Fibroblast of skin of left quadriceps (primary cell): ENCODE measurements at regions not wholly inside any gene's neighbourhood (a gene's known extent, or its start where the extent isn't known, plus 50 kb on each side); places are given as distances from the start of the nearest gene placed in this dataset.

Experiments
- DNase-seq, 2 experiments: peaks; one replicate each; pipeline ENCODE4 v3.0.0-alpha.2; 2013; ENCODE audit warnings: low read depth in 2 of 2

DNA sequence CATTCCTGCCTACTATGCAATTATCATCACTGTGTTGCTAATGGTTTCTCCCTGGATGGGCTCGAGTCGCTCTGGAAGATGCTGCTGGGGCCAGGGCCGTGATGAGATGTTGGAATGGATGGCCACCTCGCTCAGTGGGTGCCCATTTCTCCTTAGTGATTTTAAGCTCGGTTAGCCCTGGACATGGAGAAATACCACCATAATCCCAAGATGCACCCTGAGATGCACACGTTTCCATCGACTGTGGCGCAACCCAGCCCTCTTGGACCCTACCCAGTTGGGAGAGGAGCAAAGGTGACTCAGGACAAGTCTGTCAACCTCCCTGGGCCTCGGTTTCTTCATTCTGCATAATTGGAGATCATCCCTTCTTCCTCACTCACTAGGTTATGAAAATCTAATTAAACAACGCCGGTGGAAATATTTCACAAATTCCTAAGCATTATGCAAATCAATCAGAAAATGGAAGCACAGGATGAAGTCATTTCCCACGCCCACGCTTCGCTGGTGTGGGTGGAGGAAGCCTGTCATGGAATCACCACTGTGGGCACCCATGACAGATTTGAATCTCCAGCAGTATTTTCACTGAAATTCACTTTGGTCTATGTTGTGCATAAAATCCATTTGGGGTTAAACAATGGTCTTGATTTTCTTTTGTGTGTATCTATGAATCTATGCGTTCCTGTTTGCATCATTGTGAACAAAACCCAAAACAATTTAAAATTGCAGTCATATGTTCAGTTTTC lies 195.2 kb downstream of the AXIN2 start:
- DNase-seq = no peak

GRCh38 chr17:65365169-65365568 lies 196.3 kb downstream of the AXIN2 start:
- DNase-seq = no peak

DNA sequence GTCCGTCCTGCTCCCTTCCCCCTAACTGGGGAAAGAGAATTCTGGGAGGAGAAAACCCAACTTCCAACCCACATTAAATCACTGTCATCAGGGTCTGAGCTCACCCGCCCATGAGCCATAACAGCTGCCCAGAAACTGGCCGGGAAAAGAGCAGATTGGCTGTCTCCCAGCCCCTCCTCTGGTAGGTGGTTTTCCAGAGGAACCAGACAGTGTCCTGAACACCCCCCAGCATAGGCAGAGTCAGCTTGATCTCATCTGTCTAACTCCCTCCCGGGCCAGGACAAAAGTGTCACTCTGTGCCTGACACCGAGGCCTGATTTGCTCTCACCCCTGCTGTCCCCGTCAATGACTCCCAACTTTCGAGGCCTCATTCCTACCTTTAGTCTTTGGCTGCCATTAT lies 197.0 kb downstream of the AXIN2 start:
- DNase-seq = no peak

GRCh38 chr17:65362826-65363225 lies 198.6 kb downstream of the AXIN2 start:
- DNase-seq = no peak

DNA sequence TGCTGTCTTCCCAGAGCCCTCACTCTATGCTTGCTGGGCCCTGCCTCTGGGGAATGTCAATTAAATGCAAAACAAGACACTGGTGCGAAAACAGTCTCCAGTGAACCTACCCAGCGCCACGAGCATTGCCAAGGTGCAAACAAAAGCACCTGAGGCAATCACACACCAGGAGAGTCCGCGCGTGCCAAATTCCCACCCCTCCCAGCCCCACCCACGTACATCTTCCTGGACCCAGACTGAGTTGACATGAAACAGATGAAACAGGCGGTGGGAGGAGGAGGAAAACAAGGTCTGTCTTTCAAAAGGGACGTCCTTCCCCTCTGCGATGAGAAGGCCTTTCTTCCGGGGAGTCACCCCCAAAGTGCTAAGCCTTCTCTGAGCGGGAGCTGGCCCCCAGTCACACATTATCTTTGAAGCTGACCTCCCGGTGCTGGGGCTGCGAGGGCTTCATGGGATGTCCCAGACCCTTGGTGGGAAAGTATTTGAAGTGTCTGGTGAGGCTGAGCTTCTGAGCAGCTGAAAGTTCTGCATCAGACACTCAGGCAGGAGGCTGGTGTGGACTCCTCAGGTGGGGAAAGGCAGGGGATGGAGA lies 200.4 kb downstream of the AXIN2 start:
- DNase-seq = no peak

- peak; percentile 44 to 49 for DNase-seq
Measured at GRCh38 chr17:65359016-65359415, 202.4 kb downstream of the AXIN2 start.

GRCh38 chr17:65356536-65356935 lies 204.9 kb downstream of the AXIN2 start:
- no peak for DNase-seq

DNA sequence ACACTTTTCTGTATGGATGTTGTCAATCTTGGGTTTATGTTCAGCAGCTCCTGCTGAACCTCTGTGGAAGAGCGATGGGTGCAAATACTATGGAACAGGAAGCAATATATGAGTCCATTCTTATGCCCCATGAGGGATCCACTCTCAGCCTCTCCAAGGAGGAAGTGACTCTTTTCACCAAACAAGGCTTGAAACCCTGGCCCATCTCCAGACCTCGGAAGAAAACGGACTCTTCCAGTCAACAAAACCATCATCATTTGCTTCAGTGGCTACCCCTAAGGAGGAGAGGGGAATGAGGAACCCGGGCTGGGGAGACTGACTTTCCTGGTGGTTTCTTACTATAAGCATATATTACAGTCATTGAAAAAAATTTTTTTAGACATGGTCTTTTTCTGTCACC lies 206.2 kb downstream of the AXIN2 start:
- no peak for DNase-seq

DNA sequence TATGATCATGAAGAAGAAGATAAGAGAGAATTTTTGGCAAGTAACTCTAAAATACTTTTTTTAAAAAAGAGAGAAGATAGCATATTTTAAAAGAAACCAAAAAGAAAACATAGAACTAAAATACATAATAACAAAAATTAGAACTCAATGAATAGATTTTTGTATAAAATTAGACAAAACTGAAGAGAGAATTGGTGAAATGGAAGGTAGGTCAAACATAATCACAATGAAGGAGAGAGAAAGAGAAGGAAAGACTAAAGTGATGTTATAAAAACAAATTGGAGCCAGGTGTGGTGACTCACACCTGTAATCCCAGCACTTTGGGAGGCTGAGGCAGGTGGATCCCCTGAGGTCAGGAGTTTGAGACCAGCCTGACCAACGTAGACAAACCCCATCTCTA lies 211.5 kb downstream of the AXIN2 start:
- DNase-seq = no peak

- no peak for DNase-seq
Measured at GRCh38 chr17:65346166-65346565, 209.0 kb downstream of the RGS9 start.

DNA sequence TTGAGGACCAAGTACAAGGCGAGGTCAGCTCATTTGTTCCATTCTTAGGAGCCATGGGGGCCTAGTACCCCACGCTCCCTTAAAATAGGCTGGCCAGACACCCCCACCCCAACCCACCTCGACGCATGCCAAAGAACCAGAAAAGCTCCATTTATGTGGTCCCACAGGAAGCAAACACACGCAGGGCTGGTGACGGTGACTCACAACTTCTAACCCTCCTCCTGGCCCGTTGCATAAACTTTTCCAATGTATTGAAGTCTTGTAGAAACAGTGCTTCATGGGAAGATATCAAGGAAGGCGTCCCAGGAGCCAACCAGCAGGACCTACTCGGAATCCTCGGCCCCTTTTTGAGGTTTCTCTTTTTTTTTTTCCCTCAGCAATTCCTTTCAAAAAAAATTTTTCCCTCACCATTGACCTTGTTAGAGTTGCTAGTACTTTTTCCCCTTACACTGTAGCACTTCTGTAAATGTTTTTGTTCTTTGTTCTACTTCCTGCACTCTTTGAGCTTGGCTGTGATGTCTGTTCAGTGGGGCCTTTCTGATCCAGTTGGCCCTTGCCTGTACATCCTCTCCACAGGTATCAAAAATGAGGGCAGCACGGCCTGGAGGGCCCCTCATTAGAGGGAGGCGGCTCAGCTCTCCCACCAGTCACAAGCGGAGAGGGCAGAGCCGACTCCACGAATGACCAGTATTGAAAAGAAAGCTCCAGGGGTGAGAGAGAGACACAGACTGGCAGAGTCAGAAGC lies 208.3 kb downstream of the RGS9 start:
- DNase-seq = no peak

GRCh38 chr17:65340401-65340800 lies 203.2 kb downstream of the RGS9 start:
- DNase-seq = no peak

DNA sequence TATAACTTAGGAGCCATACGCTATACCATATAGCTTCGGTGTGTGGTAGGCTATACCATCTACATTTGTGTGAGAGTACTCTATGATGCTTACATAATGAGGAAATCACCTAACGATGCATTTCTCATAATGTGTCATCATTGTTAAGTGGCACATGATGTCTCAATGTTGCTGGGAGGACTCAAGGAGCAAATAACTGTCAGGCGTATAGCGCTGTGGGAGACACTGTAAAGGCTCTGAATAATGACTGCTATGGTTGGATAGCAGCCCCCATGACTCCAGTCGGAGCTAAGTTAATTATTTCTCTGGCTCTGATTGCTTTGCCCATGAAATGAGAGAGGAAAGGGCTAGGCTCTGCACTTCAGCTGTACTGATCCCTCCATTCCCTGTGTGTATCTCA lies 197.2 kb downstream of the RGS9 start:
- DNase-seq = no peak

- no peak for DNase-seq
Measured at GRCh38 chr17:65332779-65333178, 195.6 kb downstream of the RGS9 start.

DNA sequence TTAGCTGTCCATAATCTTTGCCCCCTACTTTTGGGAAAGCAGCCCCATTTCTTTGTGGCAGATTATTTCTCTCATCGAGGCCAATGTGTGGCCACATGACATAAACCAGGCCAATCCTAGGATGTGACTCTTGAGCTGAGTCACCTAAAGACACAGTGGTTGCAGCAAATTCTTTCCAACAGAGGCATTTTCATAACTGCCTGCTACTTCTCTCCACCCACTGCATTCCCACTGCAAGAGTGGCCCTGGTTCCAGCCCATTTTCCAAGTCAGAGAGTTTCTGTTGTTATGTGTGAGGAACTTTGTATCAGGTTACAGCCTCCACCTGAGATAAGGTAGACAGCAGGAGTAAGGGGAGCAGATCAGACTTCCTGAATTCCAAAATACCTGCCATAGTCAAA lies 195.2 kb downstream of the RGS9 start:
- DNase-seq = peak in 1 of 2 experiments; percentile 1

DNA sequence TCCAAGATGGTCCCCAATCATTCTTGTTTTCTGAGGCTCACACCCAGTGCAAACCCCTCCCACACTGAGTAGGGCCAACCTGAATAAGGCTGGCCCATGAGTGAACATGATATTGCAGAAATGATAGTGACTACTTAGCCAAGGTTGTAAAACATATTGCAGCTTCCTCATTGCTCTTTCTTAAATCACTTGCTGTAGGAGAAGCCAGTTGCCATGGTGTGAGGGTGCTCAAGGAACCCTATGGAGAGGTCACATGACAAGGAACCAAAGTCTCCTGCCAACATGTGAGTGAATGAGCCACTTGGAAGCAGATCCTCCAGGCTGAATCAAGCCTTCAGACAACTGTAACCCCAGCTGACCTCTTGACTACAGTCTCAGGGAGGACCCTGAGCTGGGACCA lies 191.4 kb downstream of the RGS9 start:
- DNase-seq = no peak

GRCh38 chr17:65324611-65325342 lies 187.6 kb downstream of the RGS9 start:
- DNase-seq = no peak

- no peak for DNase-seq
Measured at GRCh38 chr17:65323049-65323448, 185.9 kb downstream of the RGS9 start.

GRCh38 chr17:65320820-65321219 lies 183.7 kb downstream of the RGS9 start:
- no peak for DNase-seq

GRCh38 chr17:65314212-65314611 lies 177.0 kb downstream of the RGS9 start:
- no peak for DNase-seq

- DNase-seq = no peak
Measured at GRCh38 chr17:65312718-65313377, 175.7 kb downstream of the RGS9 start.

- DNase-seq = no peak
Measured at GRCh38 chr17:65311261-65311660, 174.1 kb downstream of the RGS9 start.
